ENCODE measurements at regions not wholly inside any gene's neighbourhood (a gene's known extent, or its start where the extent isn't known, plus 50 kb on each side); places are given as distances from the start of the nearest gene placed in this dataset.

DNA sequence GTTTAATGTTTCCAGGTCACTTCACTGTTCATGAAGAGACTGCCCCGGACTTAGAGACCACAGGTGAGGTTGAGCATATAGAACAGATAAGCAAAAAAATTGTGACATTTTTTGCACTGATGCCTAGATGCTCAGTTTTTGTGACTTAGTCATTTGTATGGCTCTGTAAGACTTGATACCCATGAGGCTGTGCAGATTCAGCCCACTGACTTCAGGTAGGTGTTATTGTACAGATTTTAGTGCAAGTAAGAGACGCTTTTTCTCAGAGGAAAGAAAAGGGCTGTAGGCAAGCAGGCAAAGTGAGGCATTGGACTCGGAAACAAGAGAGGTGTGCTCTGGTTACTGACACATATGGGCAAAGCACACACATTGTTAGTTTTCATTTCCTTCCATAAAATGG, 820.1 kb upstream of the SORCS1 start:
- TF ChIP-seq, protein P1, sequence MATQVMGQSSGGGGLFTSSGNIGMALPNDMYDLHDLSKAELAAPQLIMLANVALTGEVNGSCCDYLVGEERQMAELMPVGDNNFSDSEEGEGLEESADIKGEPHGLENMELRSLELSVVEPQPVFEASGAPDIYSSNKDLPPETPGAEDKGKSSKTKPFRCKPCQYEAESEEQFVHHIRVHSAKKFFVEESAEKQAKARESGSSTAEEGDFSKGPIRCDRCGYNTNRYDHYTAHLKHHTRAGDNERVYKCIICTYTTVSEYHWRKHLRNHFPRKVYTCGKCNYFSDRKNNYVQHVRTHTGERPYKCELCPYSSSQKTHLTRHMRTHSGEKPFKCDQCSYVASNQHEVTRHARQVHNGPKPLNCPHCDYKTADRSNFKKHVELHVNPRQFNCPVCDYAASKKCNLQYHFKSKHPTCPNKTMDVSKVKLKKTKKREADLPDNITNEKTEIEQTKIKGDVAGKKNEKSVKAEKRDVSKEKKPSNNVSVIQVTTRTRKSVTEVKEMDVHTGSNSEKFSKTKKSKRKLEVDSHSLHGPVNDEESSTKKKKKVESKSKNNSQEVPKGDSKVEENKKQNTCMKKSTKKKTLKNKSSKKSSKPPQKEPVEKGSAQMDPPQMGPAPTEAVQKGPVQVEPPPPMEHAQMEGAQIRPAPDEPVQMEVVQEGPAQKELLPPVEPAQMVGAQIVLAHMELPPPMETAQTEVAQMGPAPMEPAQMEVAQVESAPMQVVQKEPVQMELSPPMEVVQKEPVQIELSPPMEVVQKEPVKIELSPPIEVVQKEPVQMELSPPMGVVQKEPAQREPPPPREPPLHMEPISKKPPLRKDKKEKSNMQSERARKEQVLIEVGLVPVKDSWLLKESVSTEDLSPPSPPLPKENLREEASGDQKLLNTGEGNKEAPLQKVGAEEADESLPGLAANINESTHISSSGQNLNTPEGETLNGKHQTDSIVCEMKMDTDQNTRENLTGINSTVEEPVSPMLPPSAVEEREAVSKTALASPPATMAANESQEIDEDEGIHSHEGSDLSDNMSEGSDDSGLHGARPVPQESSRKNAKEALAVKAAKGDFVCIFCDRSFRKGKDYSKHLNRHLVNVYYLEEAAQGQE (tag by site-specific recombination; IDR thresholded peaks at IDR 0.05) = no peak
- TF ChIP-seq, protein P2, sequence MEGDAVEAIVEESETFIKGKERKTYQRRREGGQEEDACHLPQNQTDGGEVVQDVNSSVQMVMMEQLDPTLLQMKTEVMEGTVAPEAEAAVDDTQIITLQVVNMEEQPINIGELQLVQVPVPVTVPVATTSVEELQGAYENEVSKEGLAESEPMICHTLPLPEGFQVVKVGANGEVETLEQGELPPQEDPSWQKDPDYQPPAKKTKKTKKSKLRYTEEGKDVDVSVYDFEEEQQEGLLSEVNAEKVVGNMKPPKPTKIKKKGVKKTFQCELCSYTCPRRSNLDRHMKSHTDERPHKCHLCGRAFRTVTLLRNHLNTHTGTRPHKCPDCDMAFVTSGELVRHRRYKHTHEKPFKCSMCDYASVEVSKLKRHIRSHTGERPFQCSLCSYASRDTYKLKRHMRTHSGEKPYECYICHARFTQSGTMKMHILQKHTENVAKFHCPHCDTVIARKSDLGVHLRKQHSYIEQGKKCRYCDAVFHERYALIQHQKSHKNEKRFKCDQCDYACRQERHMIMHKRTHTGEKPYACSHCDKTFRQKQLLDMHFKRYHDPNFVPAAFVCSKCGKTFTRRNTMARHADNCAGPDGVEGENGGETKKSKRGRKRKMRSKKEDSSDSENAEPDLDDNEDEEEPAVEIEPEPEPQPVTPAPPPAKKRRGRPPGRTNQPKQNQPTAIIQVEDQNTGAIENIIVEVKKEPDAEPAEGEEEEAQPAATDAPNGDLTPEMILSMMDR (tag by site-specific recombination; IDR thresholded peaks at IDR 0.05) = no peak
- TF ChIP-seq, protein P3, sequence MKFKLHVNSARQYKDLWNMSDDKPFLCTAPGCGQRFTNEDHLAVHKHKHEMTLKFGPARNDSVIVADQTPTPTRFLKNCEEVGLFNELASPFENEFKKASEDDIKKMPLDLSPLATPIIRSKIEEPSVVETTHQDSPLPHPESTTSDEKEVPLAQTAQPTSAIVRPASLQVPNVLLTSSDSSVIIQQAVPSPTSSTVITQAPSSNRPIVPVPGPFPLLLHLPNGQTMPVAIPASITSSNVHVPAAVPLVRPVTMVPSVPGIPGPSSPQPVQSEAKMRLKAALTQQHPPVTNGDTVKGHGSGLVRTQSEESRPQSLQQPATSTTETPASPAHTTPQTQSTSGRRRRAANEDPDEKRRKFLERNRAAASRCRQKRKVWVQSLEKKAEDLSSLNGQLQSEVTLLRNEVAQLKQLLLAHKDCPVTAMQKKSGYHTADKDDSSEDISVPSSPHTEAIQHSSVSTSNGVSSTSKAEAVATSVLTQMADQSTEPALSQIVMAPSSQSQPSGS (tag by site-specific recombination; IDR thresholded peaks at IDR 0.05; ENCODE audit: low read depth) = no peak
- TF ChIP-seq GLI2 (tag by site-specific recombination; IDR thresholded peaks at IDR 0.05; ENCODE audit: borderline replicate concordance, low read depth) (no peak), SP2 (tag by site-specific recombination; IDR thresholded peaks at IDR 0.05) (no peak), TCF7L2 (IDR thresholded peaks at IDR 0.05; ENCODE audit: borderline replicate concordance, low read depth, low read length) (no peak), ZNF830 (tag by site-specific recombination; IDR thresholded peaks at IDR 0.05; ENCODE audit: low read depth) (no peak), ZNF266 (tag by site-specific recombination; IDR thresholded peaks at IDR 0.05; ENCODE audit: low read depth) (no peak), HOXA7 (CRISPR knock-in tag; IDR thresholded peaks at IDR 0.05; ENCODE audit: borderline replicate concordance) (no peak)
- TF ChIP-seq, protein P4, sequence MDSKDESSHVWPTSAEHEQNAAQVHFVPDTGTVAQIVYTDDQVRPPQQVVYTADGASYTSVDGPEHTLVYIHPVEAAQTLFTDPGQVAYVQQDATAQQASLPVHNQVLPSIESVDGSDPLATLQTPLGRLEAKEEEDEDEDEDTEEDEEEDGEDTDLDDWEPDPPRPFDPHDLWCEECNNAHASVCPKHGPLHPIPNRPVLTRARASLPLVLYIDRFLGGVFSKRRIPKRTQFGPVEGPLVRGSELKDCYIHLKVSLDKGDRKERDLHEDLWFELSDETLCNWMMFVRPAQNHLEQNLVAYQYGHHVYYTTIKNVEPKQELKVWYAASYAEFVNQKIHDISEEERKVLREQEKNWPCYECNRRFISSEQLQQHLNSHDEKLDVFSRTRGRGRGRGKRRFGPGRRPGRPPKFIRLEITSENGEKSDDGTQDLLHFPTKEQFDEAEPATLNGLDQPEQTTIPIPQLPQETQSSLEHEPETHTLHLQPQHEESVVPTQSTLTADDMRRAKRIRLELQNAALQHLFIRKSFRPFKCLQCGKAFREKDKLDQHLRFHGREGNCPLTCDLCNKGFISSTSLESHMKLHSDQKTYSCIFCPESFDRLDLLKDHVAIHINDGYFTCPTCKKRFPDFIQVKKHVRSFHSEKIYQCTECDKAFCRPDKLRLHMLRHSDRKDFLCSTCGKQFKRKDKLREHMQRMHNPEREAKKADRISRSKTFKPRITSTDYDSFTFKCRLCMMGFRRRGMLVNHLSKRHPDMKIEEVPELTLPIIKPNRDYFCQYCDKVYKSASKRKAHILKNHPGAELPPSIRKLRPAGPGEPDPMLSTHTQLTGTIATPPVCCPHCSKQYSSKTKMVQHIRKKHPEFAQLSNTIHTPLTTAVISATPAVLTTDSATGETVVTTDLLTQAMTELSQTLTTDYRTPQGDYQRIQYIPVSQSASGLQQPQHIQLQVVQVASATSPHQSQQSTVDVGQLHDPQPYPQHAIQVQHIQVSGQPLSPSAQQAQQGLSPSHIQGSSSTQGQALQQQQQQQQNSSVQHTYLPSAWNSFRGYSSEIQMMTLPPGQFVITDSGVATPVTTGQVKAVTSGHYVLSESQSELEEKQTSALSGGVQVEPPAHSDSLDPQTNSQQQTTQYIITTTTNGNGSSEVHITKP (tag by site-specific recombination; IDR thresholded peaks at IDR 0.05) = no peak
- TF ChIP-seq, protein P5, sequence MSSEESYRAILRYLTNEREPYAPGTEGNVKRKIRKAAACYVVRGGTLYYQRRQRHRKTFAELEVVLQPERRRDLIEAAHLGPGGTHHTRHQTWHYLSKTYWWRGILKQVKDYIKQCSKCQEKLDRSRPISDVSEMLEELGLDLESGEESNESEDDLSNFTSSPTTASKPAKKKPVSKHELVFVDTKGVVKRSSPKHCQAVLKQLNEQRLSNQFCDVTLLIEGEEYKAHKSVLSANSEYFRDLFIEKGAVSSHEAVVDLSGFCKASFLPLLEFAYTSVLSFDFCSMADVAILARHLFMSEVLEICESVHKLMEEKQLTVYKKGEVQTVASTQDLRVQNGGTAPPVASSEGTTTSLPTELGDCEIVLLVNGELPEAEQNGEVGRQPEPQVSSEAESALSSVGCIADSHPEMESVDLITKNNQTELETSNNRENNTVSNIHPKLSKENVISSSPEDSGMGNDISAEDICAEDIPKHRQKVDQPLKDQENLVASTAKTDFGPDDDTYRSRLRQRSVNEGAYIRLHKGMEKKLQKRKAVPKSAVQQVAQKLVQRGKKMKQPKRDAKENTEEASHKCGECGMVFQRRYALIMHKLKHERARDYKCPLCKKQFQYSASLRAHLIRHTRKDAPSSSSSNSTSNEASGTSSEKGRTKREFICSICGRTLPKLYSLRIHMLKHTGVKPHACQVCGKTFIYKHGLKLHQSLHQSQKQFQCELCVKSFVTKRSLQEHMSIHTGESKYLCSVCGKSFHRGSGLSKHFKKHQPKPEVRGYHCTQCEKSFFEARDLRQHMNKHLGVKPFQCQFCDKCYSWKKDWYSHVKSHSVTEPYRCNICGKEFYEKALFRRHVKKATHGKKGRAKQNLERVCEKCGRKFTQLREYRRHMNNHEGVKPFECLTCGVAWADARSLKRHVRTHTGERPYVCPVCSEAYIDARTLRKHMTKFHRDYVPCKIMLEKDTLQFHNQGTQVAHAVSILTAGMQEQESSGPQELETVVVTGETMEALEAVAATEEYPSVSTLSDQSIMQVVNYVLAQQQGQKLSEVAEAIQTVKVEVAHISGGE (tag by site-specific recombination; conservative IDR thresholded peaks at IDR 0.05; ENCODE audit: low read depth) = no peak
- TF ChIP-seq, protein P6, sequence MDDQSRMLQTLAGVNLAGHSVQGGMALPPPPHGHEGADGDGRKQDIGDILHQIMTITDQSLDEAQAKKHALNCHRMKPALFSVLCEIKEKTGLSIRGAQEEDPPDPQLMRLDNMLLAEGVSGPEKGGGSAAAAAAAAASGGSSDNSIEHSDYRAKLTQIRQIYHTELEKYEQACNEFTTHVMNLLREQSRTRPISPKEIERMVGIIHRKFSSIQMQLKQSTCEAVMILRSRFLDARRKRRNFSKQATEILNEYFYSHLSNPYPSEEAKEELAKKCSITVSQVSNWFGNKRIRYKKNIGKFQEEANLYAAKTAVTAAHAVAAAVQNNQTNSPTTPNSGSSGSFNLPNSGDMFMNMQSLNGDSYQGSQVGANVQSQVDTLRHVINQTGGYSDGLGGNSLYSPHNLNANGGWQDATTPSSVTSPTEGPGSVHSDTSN (CRISPR knock-in tag; IDR thresholded peaks at IDR 0.05) = no peak
